ENCODE measurements at regions not wholly inside any gene's neighbourhood (a gene's known extent, or its start where the extent isn't known, plus 50 kb on each side); places are given as distances from the start of the nearest gene placed in this dataset.

DNA sequence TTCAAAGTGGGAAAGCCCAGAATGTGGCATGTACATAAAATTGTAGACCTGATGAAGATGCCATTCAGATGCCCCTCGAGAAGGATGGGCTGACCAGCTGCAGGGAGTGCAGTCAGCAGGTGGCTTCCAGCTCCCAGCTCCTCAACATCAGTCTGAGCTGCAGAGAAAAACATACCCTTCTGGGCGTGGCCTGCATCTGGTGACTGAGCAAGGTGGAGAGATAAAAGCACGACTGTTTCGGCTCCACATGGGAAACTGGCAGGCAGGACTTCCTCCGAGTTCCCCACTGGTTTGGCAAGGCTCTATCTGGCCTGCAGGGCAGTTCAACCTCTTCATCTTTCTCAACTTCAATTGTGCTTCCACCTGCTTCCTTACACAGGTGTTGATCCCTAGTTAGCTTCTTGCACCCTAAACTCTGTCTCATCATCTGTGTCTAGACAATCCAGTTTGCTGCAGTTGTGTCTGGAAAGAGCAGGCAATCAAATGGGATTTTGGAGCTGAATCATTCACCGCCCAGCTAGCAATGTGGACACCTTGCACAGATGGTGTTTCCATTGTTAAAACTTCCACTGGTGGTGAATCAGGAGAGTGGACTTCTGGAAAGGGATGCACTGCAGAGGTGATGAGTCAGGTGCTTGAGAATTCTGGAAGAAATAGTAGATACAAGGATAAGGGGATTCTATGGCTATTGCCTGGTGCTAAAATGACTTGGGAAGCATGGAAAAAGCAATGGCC lies 56.8 kb downstream of the POLR1D start:
- TF ChIP-seq, protein P1, sequence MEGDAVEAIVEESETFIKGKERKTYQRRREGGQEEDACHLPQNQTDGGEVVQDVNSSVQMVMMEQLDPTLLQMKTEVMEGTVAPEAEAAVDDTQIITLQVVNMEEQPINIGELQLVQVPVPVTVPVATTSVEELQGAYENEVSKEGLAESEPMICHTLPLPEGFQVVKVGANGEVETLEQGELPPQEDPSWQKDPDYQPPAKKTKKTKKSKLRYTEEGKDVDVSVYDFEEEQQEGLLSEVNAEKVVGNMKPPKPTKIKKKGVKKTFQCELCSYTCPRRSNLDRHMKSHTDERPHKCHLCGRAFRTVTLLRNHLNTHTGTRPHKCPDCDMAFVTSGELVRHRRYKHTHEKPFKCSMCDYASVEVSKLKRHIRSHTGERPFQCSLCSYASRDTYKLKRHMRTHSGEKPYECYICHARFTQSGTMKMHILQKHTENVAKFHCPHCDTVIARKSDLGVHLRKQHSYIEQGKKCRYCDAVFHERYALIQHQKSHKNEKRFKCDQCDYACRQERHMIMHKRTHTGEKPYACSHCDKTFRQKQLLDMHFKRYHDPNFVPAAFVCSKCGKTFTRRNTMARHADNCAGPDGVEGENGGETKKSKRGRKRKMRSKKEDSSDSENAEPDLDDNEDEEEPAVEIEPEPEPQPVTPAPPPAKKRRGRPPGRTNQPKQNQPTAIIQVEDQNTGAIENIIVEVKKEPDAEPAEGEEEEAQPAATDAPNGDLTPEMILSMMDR (conservative IDR thresholded peaks at IDR 0.05; ENCODE audit: low read length) = no peak
- TF ChIP-seq EZH2phosphoT487 (IDR thresholded peaks at IDR 0.05; ENCODE audit: borderline replicate concordance, low read depth, low read length) = no peak

Data from OCI-LY7 (cell line).